ENCODE measurements at regions not wholly inside any gene's neighbourhood (a gene's known extent, or its start where the extent isn't known, plus 50 kb on each side); places are given as distances from the start of the nearest gene placed in this dataset.

DNA sequence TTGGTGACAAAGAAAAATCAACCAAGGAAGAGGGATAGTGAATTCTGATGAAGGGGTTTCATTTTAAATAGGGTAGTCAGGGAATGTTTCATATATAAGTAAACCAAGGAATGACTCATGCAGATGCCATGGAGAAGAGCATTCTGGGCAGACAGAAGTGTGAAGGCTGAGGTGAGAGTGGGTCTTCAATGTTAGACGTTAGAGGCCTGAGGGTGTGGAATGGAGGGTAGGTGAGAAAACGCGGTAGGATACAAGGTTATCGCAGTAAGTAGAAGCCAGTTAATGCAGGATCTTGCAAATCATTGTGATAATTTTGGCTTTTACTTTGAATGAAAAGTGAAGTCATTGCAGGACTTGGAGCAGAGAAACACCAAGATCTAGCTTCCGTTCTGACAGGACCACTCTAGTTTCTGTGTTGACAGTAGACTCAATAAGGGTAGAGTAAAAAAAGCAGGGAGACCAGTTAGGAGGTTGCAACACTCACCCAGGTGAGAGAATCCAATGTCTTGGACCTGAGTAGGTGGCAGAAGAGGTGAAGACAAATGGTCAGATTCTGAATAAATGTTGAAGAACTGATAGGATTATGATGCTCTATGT is 225.2 kb upstream of the TMTC4 start (continued):
- no peak for TF ChIP-seq SIN3A (conservative IDR thresholded peaks at IDR 0.05 in 1 of 2, IDR thresholded peaks at IDR 0.05 in 1 of 2; ENCODE audit: low read depth in 1 of 2, low read length in 2 of 2)
- TF ChIP-seq SIX5 (IDR thresholded peaks at IDR 0.05; ENCODE audit: low read depth, low read length): no peak
- TF ChIP-seq GTF2F1 (IDR thresholded peaks at IDR 0.05; ENCODE audit: borderline replicate concordance, low read depth, low read length): no peak
